ENCODE measurements at regions not wholly inside any gene's neighbourhood (a gene's known extent, or its start where the extent isn't known, plus 50 kb on each side); places are given as distances from the start of the nearest gene placed in this dataset.

DNA sequence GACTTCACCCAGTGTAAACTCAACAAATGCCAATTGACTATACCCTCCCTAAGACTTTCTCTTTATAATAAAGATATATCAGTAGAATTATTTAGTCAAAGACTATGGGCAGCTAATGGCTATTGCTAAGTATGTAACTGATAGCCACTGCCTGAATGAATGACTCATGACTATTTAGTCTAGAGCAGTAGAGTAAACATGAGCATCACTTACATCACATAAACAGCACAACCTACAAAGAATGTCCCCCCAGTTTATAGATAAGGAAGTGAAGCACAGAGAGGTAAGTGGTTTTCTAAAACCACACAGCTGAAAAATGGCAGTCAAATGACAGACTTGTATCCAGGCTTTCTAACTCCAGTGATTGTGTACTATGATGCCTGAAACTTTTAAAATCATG is 507.0 kb downstream of the PPARGC1A start:
- H3K36me3 Mint-ChIP-seq: no peaks in the 10 kb centered on the region
- H3K9me3 Mint-ChIP-seq: peaks cover 4% of the 10 kb centered on the region
- H3K4me3 Mint-ChIP-seq: no peak overlapping the region
- no peaks in the 10 kb centered on the region for H3K27me3 Mint-ChIP-seq (ENCODE audit: low read depth)
- H3K27ac Mint-ChIP-seq: no peak overlapping the region
- no peak for DNase-seq (ENCODE audit: low spot score in 2 of 2, unreplicated experiment in 2 of 2)
- TF ChIP-seq, protein P1, sequence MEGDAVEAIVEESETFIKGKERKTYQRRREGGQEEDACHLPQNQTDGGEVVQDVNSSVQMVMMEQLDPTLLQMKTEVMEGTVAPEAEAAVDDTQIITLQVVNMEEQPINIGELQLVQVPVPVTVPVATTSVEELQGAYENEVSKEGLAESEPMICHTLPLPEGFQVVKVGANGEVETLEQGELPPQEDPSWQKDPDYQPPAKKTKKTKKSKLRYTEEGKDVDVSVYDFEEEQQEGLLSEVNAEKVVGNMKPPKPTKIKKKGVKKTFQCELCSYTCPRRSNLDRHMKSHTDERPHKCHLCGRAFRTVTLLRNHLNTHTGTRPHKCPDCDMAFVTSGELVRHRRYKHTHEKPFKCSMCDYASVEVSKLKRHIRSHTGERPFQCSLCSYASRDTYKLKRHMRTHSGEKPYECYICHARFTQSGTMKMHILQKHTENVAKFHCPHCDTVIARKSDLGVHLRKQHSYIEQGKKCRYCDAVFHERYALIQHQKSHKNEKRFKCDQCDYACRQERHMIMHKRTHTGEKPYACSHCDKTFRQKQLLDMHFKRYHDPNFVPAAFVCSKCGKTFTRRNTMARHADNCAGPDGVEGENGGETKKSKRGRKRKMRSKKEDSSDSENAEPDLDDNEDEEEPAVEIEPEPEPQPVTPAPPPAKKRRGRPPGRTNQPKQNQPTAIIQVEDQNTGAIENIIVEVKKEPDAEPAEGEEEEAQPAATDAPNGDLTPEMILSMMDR (IDR thresholded peaks at IDR 0.05; ENCODE audit: unreplicated experiment): no peak
- no peaks in the 10 kb centered on the region for H3K4me1 Mint-ChIP-seq

DNA sequence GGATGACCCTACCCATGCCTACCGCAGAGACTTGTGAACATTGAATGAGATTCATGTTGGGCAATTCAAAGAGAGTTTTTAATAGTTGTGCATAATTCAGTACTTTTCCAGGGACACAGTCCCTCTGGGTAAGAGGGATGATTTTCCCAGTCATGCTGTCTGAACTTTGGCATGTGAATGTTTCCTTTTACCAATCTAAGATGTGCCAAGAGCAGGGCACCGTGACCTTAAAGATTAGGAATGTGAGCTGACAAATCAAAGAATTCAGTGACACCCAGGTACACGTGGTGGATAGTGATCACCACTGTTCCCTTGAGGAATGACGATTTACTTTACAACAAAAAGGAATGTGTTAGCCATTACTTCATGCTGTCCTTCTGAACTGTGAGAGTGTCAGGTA is 515.6 kb downstream of the PPARGC1A start:
- no peak for DNase-seq (ENCODE audit: low spot score in 2 of 2, unreplicated experiment in 2 of 2)
- Mint-ChIP-seq H3K27ac (no peak overlapping the region), H3K9me3 (peaks cover 4% of the 10 kb centered on the region), H3K4me1 (peaks cover 7% of the 10 kb centered on the region), H3K36me3 (no peaks in the 10 kb centered on the region), H3K27me3 (ENCODE audit: low read depth) (no peaks in the 10 kb centered on the region), H3K4me3 (no peak overlapping the region)
- TF ChIP-seq, protein P1 (IDR thresholded peaks at IDR 0.05; ENCODE audit: unreplicated experiment): no peak

DNA sequence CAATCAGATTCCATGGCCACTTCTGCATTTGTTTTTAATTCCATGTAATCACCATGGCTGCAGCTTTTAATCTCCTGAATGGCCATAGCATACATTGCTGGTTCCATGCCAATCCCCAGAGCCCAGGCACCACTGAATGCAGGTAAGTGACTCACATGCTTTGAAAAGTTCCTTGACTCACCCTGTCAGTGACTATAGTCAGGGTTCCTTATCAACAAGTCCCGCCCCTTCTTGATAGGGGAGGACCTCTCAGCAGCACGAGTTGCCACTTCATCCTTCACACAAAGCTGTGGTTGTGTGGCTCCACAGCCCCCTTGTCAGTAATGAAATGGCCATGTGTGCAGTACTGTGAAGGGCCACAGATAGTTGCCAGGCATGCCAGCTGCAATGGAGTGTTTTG is 516.6 kb downstream of the PPARGC1A start:
- Mint-ChIP-seq H3K4me3 (no peak overlapping the region), H3K4me1 (peaks cover 7% of the 10 kb centered on the region), H3K9me3 (no peaks in the 10 kb centered on the region), H3K36me3 (no peaks in the 10 kb centered on the region), H3K27ac (no peak overlapping the region), H3K27me3 (ENCODE audit: low read depth) (no peaks in the 10 kb centered on the region)
- TF ChIP-seq, protein P1 (IDR thresholded peaks at IDR 0.05; ENCODE audit: unreplicated experiment): no peak
- no peak for DNase-seq (ENCODE audit: low spot score in 2 of 2, unreplicated experiment in 2 of 2)

DNA sequence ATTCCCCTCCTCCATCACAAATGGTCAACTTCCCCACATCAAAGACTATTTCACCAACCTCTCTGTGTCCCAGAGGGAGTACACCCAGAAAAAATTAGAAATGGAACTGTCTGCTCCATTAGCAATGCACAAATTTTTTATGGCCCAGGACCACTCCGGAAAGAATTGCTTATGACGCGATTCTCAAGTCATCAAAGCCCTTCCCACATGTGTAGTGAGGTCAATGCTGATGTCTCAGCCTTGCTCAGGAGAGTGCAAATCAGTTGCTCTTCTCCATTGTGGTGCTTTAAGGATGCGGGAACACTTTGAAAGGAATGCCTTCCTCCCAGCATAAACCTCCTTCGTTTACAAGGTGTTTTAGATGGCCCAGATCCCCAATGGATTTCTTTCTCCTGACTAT is 518.3 kb downstream of the PPARGC1A start:
- Mint-ChIP-seq H3K4me1 (peaks cover 9% of the 10 kb centered on the region), H3K27me3 (ENCODE audit: low read depth) (no peaks in the 10 kb centered on the region), H3K4me3 (no peak overlapping the region), H3K36me3 (no peaks in the 10 kb centered on the region), H3K27ac (no peak overlapping the region), H3K9me3 (no peaks in the 10 kb centered on the region)
- TF ChIP-seq, protein P1 (IDR thresholded peaks at IDR 0.05; ENCODE audit: unreplicated experiment): no peak
- DNase-seq (ENCODE audit: low spot score in 2 of 2, unreplicated experiment in 2 of 2): no peak

DNA sequence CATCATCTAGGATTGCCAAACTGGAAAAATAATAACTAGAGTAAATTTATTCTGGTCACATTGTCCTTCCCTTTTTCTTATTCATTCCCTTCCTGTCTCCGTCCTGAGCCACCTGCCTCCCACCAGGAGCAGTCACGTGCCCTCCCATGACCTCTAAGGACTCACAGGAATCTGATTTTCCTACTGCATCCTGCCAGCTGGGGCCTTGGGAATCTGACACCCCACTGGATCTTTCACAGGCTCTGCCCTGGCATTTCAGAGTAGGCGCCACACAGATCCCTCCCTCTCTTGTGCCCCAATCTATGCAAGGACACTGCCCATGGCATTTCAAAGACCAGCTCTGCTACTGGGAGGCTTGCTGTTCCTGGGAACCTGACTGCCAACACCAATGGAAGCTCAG is 520.5 kb downstream of the PPARGC1A start:
- H3K27me3 Mint-ChIP-seq (ENCODE audit: low read depth): no peaks in the 10 kb centered on the region
- no peak for DNase-seq (ENCODE audit: low spot score in 2 of 2, unreplicated experiment in 2 of 2)
- peaks cover 20% of the 10 kb centered on the region for H3K4me1 Mint-ChIP-seq
- H3K36me3 Mint-ChIP-seq: no peaks in the 10 kb centered on the region
- no peak overlapping the region for H3K4me3 Mint-ChIP-seq
- no peak overlapping the region for H3K27ac Mint-ChIP-seq
- no peaks in the 10 kb centered on the region for H3K9me3 Mint-ChIP-seq
- TF ChIP-seq, protein P1 (IDR thresholded peaks at IDR 0.05; ENCODE audit: unreplicated experiment): no peak

DNA sequence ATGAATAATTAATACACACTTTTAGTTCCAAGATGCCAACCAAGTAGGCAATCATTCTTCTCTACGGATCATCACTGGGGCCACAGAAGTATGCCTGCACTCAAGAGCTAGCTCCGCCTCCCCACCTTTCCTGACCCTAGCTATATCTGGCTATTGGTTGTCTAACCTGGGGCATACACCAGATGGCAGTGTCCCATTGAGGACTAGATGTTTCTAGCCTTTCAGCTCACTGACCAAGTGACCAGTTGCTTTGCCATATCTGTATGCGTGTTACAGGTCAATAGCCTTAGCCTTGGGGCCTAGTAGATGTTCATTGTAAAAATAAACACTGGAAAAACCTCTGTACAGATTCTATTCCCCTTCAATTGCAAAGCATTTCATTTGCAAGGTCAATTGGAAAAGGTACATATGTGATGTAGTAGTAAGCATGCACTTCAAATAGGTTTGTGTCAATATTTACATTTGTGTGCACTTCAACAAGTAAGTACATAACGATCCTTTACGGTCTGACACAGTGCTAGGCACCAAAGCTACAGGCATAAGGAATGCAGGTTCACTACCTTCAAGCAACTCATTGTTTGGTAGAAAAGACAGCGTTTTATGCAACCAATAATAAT is 521.7 kb downstream of the PPARGC1A start:
- Mint-ChIP-seq H3K36me3 (no peaks in the 10 kb centered on the region), H3K4me3 (no peak overlapping the region), H3K9me3 (no peaks in the 10 kb centered on the region), H3K27me3 (ENCODE audit: low read depth) (peaks cover 5% of the 10 kb centered on the region), H3K27ac (no peak overlapping the region), H3K4me1 (peaks cover 12% of the 10 kb centered on the region)
- TF ChIP-seq, protein P1 (IDR thresholded peaks at IDR 0.05; ENCODE audit: unreplicated experiment): no peak
- no peak for DNase-seq (ENCODE audit: low spot score in 2 of 2, unreplicated experiment in 2 of 2)

All from mesothelial cell of epicardium (in vitro differentiated cells).